H1 (cell line): ENCODE measurements at regions not wholly inside any gene's neighbourhood (a gene's known extent, or its start where the extent isn't known, plus 50 kb on each side); places are given as distances from the start of the nearest gene placed in this dataset.

Source experiments
- CTCF ChIA-PET: fragments of 300-600 bp; sonication (Branson Sonifier 250); formaldehyde crosslinking; loops from one replicate; lab custom pipeline; 2021; ENCODE audit not compliant: partially characterized antibody; lab: Charles Lee
- POLR2A ChIA-PET: fragments of 300-600 bp; sonication (Branson Sonifier 250); formaldehyde crosslinking; loops from one replicate; lab custom pipeline; 2021; ENCODE audit warnings: inconsistent platforms; ENCODE audit not compliant: partially characterized antibody; lab: Charles Lee
- DNase-seq, 2 experiments: peaks; one replicate each; pipeline versions ENCODE4 v3.0.0 to v3.0.0-alpha.2; 2010 to 2022; ENCODE audit warnings: low spot score in 2 of 2, low read depth in 1 of 2, mixed read lengths in 1 of 2
- FAIRE-seq: peaks from 2 replicates; lab custom pipeline; 2011; peaks lifted over from hg19 to GRCh38; lab: Jason Lieb, UNC
- H2AFZ ChIP-seq: 2 replicates; pipeline ENCODE4 v1.8.1; 2012; ENCODE audit warnings: low read length, inconsistent platforms
- H2AK5ac ChIP-seq: 2 replicates; pipeline ENCODE4 v1.6.1; 2013; ENCODE audit warnings: low read depth, low read length
- H2BK120ac ChIP-seq: replicated peaks from 2 replicates; pipeline ENCODE3; 2013; ENCODE audit warnings: low read depth, low read length, inconsistent platforms
- H2BK12ac ChIP-seq: 2 replicates; pipeline ENCODE4 v1.6.1; 2013; ENCODE audit warnings: low read depth, low read length
- H2BK15ac ChIP-seq: 2 replicates; pipeline ENCODE4 v1.6.1; 2013; ENCODE audit warnings: low read length
- H2BK20ac ChIP-seq: 2 replicates; pipeline ENCODE4 v1.6.1; 2013; ENCODE audit warnings: low read length
- H2BK5ac ChIP-seq: 2 replicates; pipeline ENCODE4 v1.6.1; 2013; ENCODE audit warnings: low read depth, low read length
- H3K14ac ChIP-seq: 2 replicates; pipeline ENCODE4 v1.6.1; 2013; ENCODE audit warnings: inconsistent platforms; ENCODE audit not compliant: insufficient read length
- H3K18ac ChIP-seq: 2 replicates; pipeline ENCODE4 v1.6.1; 2013; ENCODE audit warnings: low read length; ENCODE audit errors: extremely low read depth
- H3K23ac ChIP-seq: 2 replicates; pipeline ENCODE4 v1.6.1; 2013; ENCODE audit warnings: inconsistent platforms; ENCODE audit not compliant: insufficient read length
- H3K23me2 ChIP-seq: 2 replicates; pipeline ENCODE4 v1.6.1; 2013; ENCODE audit warnings: low read depth, low read length
- H3K27ac ChIP-seq: 2 replicates; pipeline ENCODE4 v1.6.1; 2011; ENCODE audit warnings: low read depth, low read length, inconsistent platforms
- H3K27me3 ChIP-seq, 4 experiments: replicated peaks in 1 of 4; 1 replicate in 1 of 4; 2 replicates in 3 of 4; pipeline versions ENCODE4 v1.6.1 to v1.8.1; 2011 to 2013; ENCODE audit warnings: low read length in 3 of 4, mild to moderate bottlenecking in 3 of 4, inconsistent platforms in 2 of 4, mixed read lengths in 2 of 4, moderate library complexity in 1 of 4; ENCODE audit not compliant: control insufficient read depth in 3 of 4, insufficient read depth in 3 of 4; ENCODE audit errors: extremely low read depth in 1 of 4
- H3K36me3 ChIP-seq, 4 experiments: 2 replicates each; pipeline versions ENCODE4 v1.6.1 to v1.8.1; 2011 to 2013; ENCODE audit warnings: mild to moderate bottlenecking in 4 of 4, low read length in 3 of 4, moderate library complexity in 2 of 4, control low read depth in 1 of 4, inconsistent platforms in 1 of 4; ENCODE audit not compliant: insufficient read depth in 4 of 4, control insufficient read depth in 2 of 4
- H3K4ac ChIP-seq: replicated peaks from 2 replicates; pipeline ENCODE3; 2013; ENCODE audit warnings: low read length, low read depth, mixed read lengths, inconsistent platforms; ENCODE audit not compliant: insufficient read length
- H3K4me1 ChIP-seq, 4 experiments: replicated peaks in 1 of 4; 1 replicate in 1 of 4; 2 replicates in 3 of 4; pipeline versions ENCODE4 v1.6.1 to v1.8.1; 2011 to 2013; ENCODE audit warnings: low read length in 3 of 4, inconsistent platforms in 2 of 4, mixed read lengths in 1 of 4; ENCODE audit not compliant: insufficient read depth in 4 of 4, control insufficient read depth in 3 of 4
- H3K4me2 ChIP-seq, 2 experiments: 2 replicates each; pipeline versions ENCODE4 v1.6.1 to v1.8.1; 2011 to 2013; ENCODE audit warnings: low read depth in 2 of 2, low read length in 2 of 2, control low read depth in 1 of 2, inconsistent platforms in 1 of 2, mild to moderate bottlenecking in 1 of 2; ENCODE audit not compliant: insufficient read depth in 1 of 2
- H3K4me3 ChIP-seq, 4 experiments: fragments of 200-600, 300-600 bp in 1 of 4; sonication (generic), shearing (Covaris generic), sonication (Bioruptor Twin) in 1 of 4; 2 replicates each; pipeline versions ENCODE4 v1.5.1 to v1.8.1; 2011 to 2016; ENCODE audit warnings: low read length in 4 of 4, low read depth in 3 of 4, control low read depth in 2 of 4, inconsistent platforms in 2 of 4, mild to moderate bottlenecking in 2 of 4, mixed read lengths in 1 of 4, moderate library complexity in 1 of 4; ENCODE audit not compliant: insufficient read depth in 2 of 4; ENCODE audit errors: extremely low read depth in 1 of 4
- H3K56ac ChIP-seq: replicated peaks from 2 replicates; pipeline ENCODE3; 2013; ENCODE audit warnings: low read depth, mild to moderate bottlenecking, mixed read lengths, low read length, inconsistent platforms; ENCODE audit not compliant: insufficient read length
- H3K79me1 ChIP-seq: 2 replicates; pipeline ENCODE4 v1.6.1; 2013; ENCODE audit warnings: low read depth, low read length, control low read depth
- H3K79me2 ChIP-seq, 2 experiments: 2 replicates each; pipeline versions ENCODE4 v1.6.1 to v1.8.1; 2012 to 2013; ENCODE audit warnings: low read length in 2 of 2, mild to moderate bottlenecking in 2 of 2, inconsistent platforms in 1 of 2; ENCODE audit not compliant: insufficient read depth in 2 of 2, control insufficient read depth in 1 of 2
- H3K9ac ChIP-seq, 4 experiments: replicated peaks in 1 of 4; 1 replicate in 1 of 4; 2 replicates in 3 of 4; pipeline versions ENCODE4 v1.6.1 to v1.8.1; 2011 to 2013; ENCODE audit warnings: low read depth in 3 of 4, low read length in 3 of 4, control low read depth in 2 of 4, mild to moderate bottlenecking in 2 of 4, moderate library complexity in 2 of 4, inconsistent platforms in 1 of 4; ENCODE audit errors: extremely low read depth in 1 of 4
- H3K9me3 ChIP-seq, 2 experiments: 2 replicates each; pipeline versions ENCODE4 v1.6.1 to v1.8.1; 2012 to 2013; ENCODE audit warnings: mild to moderate bottlenecking in 2 of 2, moderate library complexity in 2 of 2, control low read depth in 1 of 2, inconsistent platforms in 1 of 2, low read depth in 1 of 2, low read length in 1 of 2, mixed read lengths in 1 of 2; ENCODE audit not compliant: insufficient read depth in 2 of 2
- H4K20me1 ChIP-seq, 2 experiments: replicated peaks in 1 of 2; 2 replicates each; pipeline versions ENCODE3 to v1.8.1; 2011 to 2013; ENCODE audit warnings: inconsistent platforms in 2 of 2, low read length in 2 of 2, mild to moderate bottlenecking in 1 of 2; ENCODE audit not compliant: insufficient read depth in 2 of 2, control insufficient read depth in 1 of 2
- H4K5ac ChIP-seq: 2 replicates; pipeline ENCODE4 v1.6.1; 2013; ENCODE audit warnings: low read length, low read depth, mixed read lengths, inconsistent platforms; ENCODE audit not compliant: insufficient read length
- H4K8ac ChIP-seq: 2 replicates; pipeline ENCODE4 v1.8.0; 2013; ENCODE audit warnings: mild to moderate bottlenecking, moderate library complexity, low read length, inconsistent platforms; ENCODE audit not compliant: insufficient read depth; ENCODE audit errors: extremely low read depth
- H4K91ac ChIP-seq: replicated peaks from 2 replicates; pipeline ENCODE3; 2013; ENCODE audit warnings: low read length, mixed read lengths, inconsistent platforms; ENCODE audit not compliant: insufficient read length
- CREB1 ChIP-seq: IDR thresholded peaks from 2 replicates; pipeline ENCODE4 v1.6.1; 2012; ENCODE audit warnings: inconsistent platforms
- CTBP2 ChIP-seq: IDR thresholded peaks from 2 replicates; pipeline ENCODE4 v1.7.0; 2011; ENCODE audit warnings: borderline replicate concordance, mild to moderate bottlenecking, moderate library complexity, mixed read lengths, low read length; ENCODE audit not compliant: insufficient read depth, insufficient read length
- E2F6 ChIP-seq: IDR thresholded peaks from 2 replicates; pipeline ENCODE4 v1.6.1; 2012; ENCODE audit warnings: inconsistent platforms
- EZH2 ChIP-seq: fragments of 200-600 bp; sonication (generic); IDR thresholded peaks from 2 replicates; pipeline ENCODE4 v1.7.1; 2012; ENCODE audit warnings: low read depth, mild to moderate bottlenecking, moderate library complexity, low read length, inconsistent platforms; ENCODE audit not compliant: severe bottlenecking
- GABPA ChIP-seq: IDR thresholded peaks from 2 replicates; pipeline ENCODE4 v1.6.1; 2011; ENCODE audit warnings: mild to moderate bottlenecking, low read length, moderate library complexity, borderline replicate concordance; ENCODE audit not compliant: insufficient read depth
- MAFK ChIP-seq: IDR thresholded peaks from 2 replicates; pipeline ENCODE4 v1.6.1; 2012; ENCODE audit warnings: low read depth, mild to moderate bottlenecking, improper control_type of control experiment, low read length
- NRF1 ChIP-seq: IDR thresholded peaks from 2 replicates; pipeline ENCODE4 v1.6.1; 2011; ENCODE audit warnings: mild to moderate bottlenecking, low read depth, low read length, improper control_type of control experiment
- SIX5 ChIP-seq: IDR thresholded peaks from 2 replicates; pipeline ENCODE4 v1.6.1; 2011; ENCODE audit warnings: mild to moderate bottlenecking, low read depth, low read length
- SP2 ChIP-seq: IDR thresholded peaks from 2 replicates; pipeline ENCODE4 v1.6.1; 2012; ENCODE audit warnings: mild to moderate bottlenecking, low read length, inconsistent platforms
- WGBS, 2 experiments: shearing (Covaris generic) in 1 of 2; methylation state at CpG; one replicate each; pipeline versions ENCODE4 v1.1.6 to v1.1.7; 2013 to 2015; ENCODE audit warnings: low lambda C conversion rate in 2 of 2, mixed read lengths in 2 of 2, inconsistent platforms in 1 of 2, low coverage in 1 of 2, missing lambda C conversion rate in 1 of 2; ENCODE audit not compliant: insufficient replicate concordance in 2 of 2, insufficient coverage in 1 of 2, insufficient read length in 1 of 2; ENCODE audit errors: extremely low coverage in 1 of 2, missing lambda C conversion rate in 1 of 2; 5-methylcytosine and 5-hydroxymethylcytosine counted together

- no peak overlapping the region for H4K91ac ChIP-seq
- H4K20me1 ChIP-seq = no peaks in the 10 kb centered on the region
- no peak overlapping the region for H3K4me3 ChIP-seq
- H2BK120ac ChIP-seq = no peak overlapping the region
- H2BK15ac ChIP-seq = no peak overlapping the region
- H3K36me3 ChIP-seq = no peaks in the 10 kb centered on the region
- no peaks in the 10 kb centered on the region for H3K79me2 ChIP-seq
- ChIA-PET POLR2A (no interaction called here), CTCF (interaction anchor here (0.6 to 1.4 kb wide), 4 partner anchors 9 to 1621 kb away, joined by 3 to 5 read pairs (median 3); no protein-coding TSS in a partner anchor)
- H4K8ac ChIP-seq = no peak overlapping the region
- no peaks in the 10 kb centered on the region for H3K27me3 ChIP-seq
- no peaks in the 10 kb centered on the region for H3K9me3 ChIP-seq
- no peak overlapping the region for H3K9ac ChIP-seq
- H3K4me1 ChIP-seq = peaks cover 0 to 2% (median 0%) of the 10 kb centered on the region in 4 experiments; a peak in 1 of 7 replicates
- no peaks in the 10 kb centered on the region for H3K79me1 ChIP-seq
- 0 out of 2 replicates have a peak overlapping the region, but pooled peaks have one; percentile 72 for H2AFZ ChIP-seq
- H4K5ac ChIP-seq = no peak overlapping the region
- H3K4me2 ChIP-seq = no peak overlapping the region
- DNase-seq (no peak), FAIRE-seq (no peak)
- no peak overlapping the region for H3K27ac ChIP-seq
- whole genome bisulfite sequencing, 2 experiments = 91% methylated on average over 2 of the region's 2 CpGs; no CpG with 5 or more reads in 1 of the 2 experiments
- no peak overlapping the region for H2BK20ac ChIP-seq
- H3K14ac ChIP-seq = no peak overlapping the region
- H2AK5ac ChIP-seq = no peak overlapping the region
- H3K18ac ChIP-seq = no peak overlapping the region
- no peaks in the 10 kb centered on the region for H3K23me2 ChIP-seq
- no peak overlapping the region for H3K4ac ChIP-seq
- H3K56ac ChIP-seq = no peak overlapping the region
- no peak overlapping the region for H2BK5ac ChIP-seq
- TF ChIP-seq NRF1 (no peak), CREB1 (no peak), E2F6 (no peak), EZH2 (no peak), SIX5 (no peak), CTBP2 (no peak), MAFK (no peak), GABPA (no peak), SP2 (no peak)
- TF ChIP-seq, all 59 proteins: peak for 0
- Histone ChIP-seq H3K23ac (no peak overlapping the region), H2BK12ac (no peak overlapping the region)
Observed at GRCh38 chr3:145673838-145674237, 487.1 kb downstream of the PLOD2 start.
